NB4 (cell line): ENCODE measurements at regions not wholly inside any gene's neighbourhood (a gene's known extent, or its start where the extent isn't known, plus 50 kb on each side); places are given as distances from the start of the nearest gene placed in this dataset.

Experiments used
- DNase-seq: peaks from one replicate; pipeline ENCODE4 v3.0.0; 2010; ENCODE audit warnings: low read depth
- H3K4me3 ChIP-seq: one replicate; pipeline ENCODE4 v1.5.1; 2011; ENCODE audit warnings: mild to moderate bottlenecking, low read depth, low read length, moderate library complexity
- MYC ChIP-seq: IDR thresholded peaks from 2 replicates; pipeline ENCODE4 v1.6.1; 2011; ENCODE audit warnings: low read depth, low read length
- POLR2A ChIP-seq: IDR thresholded peaks from 2 replicates; pipeline ENCODE4 v1.6.1; 2011; ENCODE audit warnings: mild to moderate bottlenecking; ENCODE audit not compliant: insufficient read length; ENCODE audit errors: extremely low read depth
- TF ChIP-seq, protein P1 (sequence below): IDR thresholded peaks from 2 replicates; pipeline ENCODE4 v1.6.1; 2011; ENCODE audit warnings: low read depth, low read length
- TF ChIP-seq, protein P2 (sequence below): IDR thresholded peaks from one replicate; pipeline ENCODE4 v1.5.1; 2012; ENCODE audit warnings: low read depth, low read length

DNA sequence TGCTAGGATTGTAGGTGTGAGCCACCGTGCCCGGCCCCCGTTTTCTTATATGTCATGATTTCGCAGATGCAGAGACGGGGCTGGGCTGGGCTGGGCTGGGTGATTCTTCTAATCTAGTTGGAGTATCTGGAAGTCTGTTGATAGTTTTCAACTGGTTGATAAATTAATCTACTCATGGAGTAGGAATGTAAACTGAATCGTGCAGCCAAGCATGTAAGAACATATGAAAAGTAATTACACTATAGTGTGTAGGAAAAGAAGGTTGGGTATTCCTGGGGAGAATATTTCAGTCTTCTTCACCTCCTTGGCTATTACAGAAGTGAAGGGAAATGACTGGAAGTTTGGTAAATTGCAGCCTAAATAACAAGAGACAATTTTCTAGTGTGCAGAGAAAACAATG is 82.6 kb upstream of the MAGI1 start:
- no peak for DNase-seq
- TF ChIP-seq MYC (no peak), POLR2A (no peak)
- TF ChIP-seq, protein P1, sequence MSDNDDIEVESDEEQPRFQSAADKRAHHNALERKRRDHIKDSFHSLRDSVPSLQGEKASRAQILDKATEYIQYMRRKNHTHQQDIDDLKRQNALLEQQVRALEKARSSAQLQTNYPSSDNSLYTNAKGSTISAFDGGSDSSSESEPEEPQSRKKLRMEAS: no peak
- TF ChIP-seq, protein P2, sequence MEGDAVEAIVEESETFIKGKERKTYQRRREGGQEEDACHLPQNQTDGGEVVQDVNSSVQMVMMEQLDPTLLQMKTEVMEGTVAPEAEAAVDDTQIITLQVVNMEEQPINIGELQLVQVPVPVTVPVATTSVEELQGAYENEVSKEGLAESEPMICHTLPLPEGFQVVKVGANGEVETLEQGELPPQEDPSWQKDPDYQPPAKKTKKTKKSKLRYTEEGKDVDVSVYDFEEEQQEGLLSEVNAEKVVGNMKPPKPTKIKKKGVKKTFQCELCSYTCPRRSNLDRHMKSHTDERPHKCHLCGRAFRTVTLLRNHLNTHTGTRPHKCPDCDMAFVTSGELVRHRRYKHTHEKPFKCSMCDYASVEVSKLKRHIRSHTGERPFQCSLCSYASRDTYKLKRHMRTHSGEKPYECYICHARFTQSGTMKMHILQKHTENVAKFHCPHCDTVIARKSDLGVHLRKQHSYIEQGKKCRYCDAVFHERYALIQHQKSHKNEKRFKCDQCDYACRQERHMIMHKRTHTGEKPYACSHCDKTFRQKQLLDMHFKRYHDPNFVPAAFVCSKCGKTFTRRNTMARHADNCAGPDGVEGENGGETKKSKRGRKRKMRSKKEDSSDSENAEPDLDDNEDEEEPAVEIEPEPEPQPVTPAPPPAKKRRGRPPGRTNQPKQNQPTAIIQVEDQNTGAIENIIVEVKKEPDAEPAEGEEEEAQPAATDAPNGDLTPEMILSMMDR: no peak
- H3K4me3 ChIP-seq: no peak overlapping the region

DNA sequence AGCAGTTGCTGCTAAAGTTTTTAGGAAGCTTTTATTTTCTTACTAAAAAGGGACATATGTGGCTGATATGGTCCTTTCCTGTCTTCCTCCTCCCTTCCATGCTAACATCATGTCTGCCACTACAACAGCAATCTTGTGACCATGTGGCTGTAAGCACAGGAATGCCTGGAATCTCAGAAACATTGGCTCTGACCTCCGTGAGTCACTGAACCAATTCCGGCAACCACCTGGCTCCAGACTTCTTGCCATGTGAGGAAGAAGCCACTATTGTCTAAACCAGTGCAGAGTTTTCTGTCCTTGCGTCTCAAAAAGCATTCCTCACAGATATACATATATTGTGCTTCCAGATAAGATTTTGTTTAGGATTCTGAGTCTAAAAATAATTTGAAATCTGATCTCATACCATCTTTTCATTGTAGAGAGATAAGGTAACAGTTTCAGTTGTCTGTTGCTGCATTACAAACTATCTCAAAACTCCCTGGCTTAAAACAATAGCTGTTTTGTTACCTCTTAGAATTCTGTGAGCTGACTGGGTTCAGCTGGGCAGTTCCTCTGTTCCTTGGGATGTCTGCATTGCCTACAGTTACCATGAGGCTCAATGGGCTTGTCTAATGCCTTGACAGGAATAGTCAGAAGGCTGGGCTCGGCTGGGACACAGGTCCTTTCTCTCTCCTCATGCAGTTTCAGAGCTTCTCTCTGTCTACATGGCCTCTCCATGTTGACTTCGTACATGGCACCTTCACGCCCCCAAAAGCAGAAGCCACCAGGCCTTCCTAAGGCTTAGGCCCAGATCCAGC is 77.3 kb upstream of the MAGI1 start:
- H3K4me3 ChIP-seq: no peak overlapping the region
- DNase-seq: no peak
- TF ChIP-seq, protein P2: no peak
- no peak for TF ChIP-seq MYC
- TF ChIP-seq POLR2A: no peak
- TF ChIP-seq, protein P1: no peak

DNA sequence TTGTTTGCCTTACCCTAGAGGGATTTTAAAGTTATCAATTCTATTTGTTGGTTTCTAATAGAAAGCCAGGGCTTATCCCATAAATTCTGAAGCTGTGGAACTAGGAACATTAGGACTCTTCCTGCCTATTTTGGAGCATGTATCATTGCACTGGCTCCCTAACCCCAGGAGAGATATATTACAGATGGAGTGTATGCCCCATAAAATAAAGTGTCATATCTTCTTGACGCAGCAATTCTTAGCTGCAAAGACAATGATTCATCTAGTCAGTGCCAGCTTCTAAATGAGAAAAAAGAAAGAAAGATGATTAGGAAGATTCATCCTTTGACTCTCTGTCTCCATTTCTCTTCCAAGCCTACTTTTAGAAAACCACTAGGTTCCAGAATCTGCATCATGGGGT is 74.8 kb upstream of the MAGI1 start:
- no peak overlapping the region for H3K4me3 ChIP-seq
- TF ChIP-seq POLR2A: no peak
- TF ChIP-seq, protein P2: no peak
- TF ChIP-seq, protein P1: no peak
- no peak for TF ChIP-seq MYC

DNA sequence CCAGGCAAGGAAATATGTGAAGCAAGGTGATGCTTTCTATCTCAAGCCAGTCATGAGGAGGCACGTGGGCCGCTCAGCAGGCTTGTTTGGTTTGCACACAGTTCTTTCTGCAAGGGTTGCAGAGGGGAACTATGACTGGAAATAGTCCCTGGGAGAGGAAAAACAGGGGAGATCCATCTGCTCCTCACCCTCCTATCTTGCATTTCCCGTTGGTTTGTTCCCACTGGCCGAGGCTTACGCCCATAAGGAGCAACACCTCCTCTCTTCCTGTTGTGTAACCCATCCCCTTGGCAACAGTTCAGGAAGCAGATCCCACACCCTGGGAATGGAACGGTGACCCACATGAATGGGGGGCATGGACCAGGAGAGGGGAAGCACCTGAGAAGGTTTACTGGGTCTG is 72.1 kb upstream of the MAGI1 start:
- TF ChIP-seq, protein P1: no peak
- TF ChIP-seq, protein P2: no peak
- TF ChIP-seq POLR2A (no peak), MYC (no peak)
- DNase-seq: no peak
- H3K4me3 ChIP-seq: no peak overlapping the region

More for the DNA sequence above, 74.8 kb upstream of the MAGI1 start:
- no peak for DNase-seq

DNA sequence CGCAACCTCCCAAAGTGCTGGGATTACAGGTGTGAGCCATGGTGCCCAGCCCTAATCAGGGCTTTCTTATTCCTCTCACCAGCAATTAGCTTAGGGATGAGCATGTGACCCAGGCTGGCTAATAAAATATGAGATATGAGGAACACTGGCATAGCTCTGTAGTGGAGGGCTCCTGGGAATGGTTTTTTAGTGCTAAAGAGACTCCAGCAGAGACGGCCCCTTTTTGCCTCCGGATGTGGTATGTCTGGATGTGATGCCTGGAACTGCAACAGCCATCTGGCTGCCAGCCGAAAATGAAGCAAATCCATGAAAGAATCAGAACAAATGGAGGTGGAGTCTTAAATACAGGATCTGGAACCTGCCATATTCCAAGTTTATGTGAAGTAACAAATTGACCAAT is 69.1 kb upstream of the MAGI1 start:
- no peak for DNase-seq
- no peak overlapping the region for H3K4me3 ChIP-seq
- TF ChIP-seq, protein P1: no peak
- TF ChIP-seq, protein P2: no peak
- TF ChIP-seq POLR2A (no peak), MYC (no peak)
